B cell (primary cell): ENCODE measurements at regions not wholly inside any gene's neighbourhood (a gene's known extent, or its start where the extent isn't known, plus 50 kb on each side); places are given as distances from the start of the nearest gene placed in this dataset. TPM values are rescaled to one million over a fixed set of nuclear protein-coding genes. Genes with fewer than 3 reads are reported as not detected.

ENCODE experiments used
- ATAC-seq: fragments of 200-7000 bp; cut with Tn5 transposase; one replicate; pipeline ENCODE4 v1.10.0; 2021; ENCODE audit warnings: low read depth, mild to moderate bottlenecking, moderate number of reproducible peaks, moderate library complexity
- CTCF ChIA-PET: fragments of 350-600 bp; sonication (Branson Sonifier 250); formaldehyde crosslinking; loops from one replicate; lab custom pipeline; 2021; ENCODE audit warnings: antibody characterized with exemption, inconsistent platforms; lab: Charles Lee
- POLR2A ChIA-PET: fragments of 350-600 bp; sonication (Branson Sonifier 250); formaldehyde crosslinking; loops from one replicate; lab custom pipeline; 2021; ENCODE audit warnings: antibody characterized with exemption; lab: Charles Lee
- DNase-seq: peaks from one replicate; pipeline ENCODE4 v3.0.0; 2013
- H2AFZ ChIP-seq: 2 replicates; pipeline ENCODE4 v1.6.1; 2012; ENCODE audit warnings: mild to moderate bottlenecking, low read depth, low read length; ENCODE audit not compliant: insufficient read depth, poor library complexity, severe bottlenecking
- H3K27ac ChIP-seq, 2 donors: 1 replicate in 1 of 2; 2 replicates in 1 of 2; pipeline ENCODE4 v1.5.1; 2012 to 2013; ENCODE audit warnings: low read length in 2 of 2, mild to moderate bottlenecking in 2 of 2, moderate library complexity in 1 of 2
- H3K27me3 ChIP-seq, 4 experiments: fragments of 200-600 bp in 1 of 4; sonication (generic) in 1 of 4; replicated peaks in 1 of 4; 1 replicate in 2 of 4; 2 replicates in 2 of 4; pipeline versions ENCODE4 v1.6.1 to v1.7.0; 2013 to 2016; ENCODE audit warnings: low read length in 3 of 4, mild to moderate bottlenecking in 2 of 4, mixed read lengths in 1 of 4, moderate library complexity in 1 of 4; ENCODE audit not compliant: insufficient read depth in 4 of 4, control insufficient read depth in 3 of 4; ENCODE audit errors: control extremely low read depth in 1 of 4
- H3K36me3 ChIP-seq, 2 experiments: replicated peaks in 1 of 2; 1 replicate in 1 of 2; 2 replicates in 1 of 2; pipeline versions ENCODE4 v1.6.1 to v1.7.1; 2013; ENCODE audit warnings: low read length in 1 of 2; ENCODE audit not compliant: insufficient read depth in 2 of 2, control insufficient read depth in 1 of 2; ENCODE audit errors: control extremely low read depth in 1 of 2, extremely low read depth in 1 of 2
- H3K4me1 ChIP-seq, 2 donors: fragments of 200-600 bp in 1 of 2; sonication (generic) in 1 of 2; 1 replicate in 1 of 2; 2 replicates in 1 of 2; pipeline versions ENCODE4 v1.5.1 to v1.6.1; 2013 to 2017; ENCODE audit warnings: low read length in 2 of 2; ENCODE audit not compliant: control insufficient read depth in 2 of 2, insufficient read depth in 2 of 2
- H3K4me2 ChIP-seq: replicated peaks from 2 replicates; pipeline ENCODE3; 2012; ENCODE audit warnings: mild to moderate bottlenecking, low read depth, low read length; ENCODE audit not compliant: poor library complexity, severe bottlenecking
- H3K4me3 ChIP-seq, 5 experiments: fragments of 200-600 bp in 1 of 5; sonication (generic) in 1 of 5; 1 replicate in 3 of 5; 2 replicates in 2 of 5; pipeline versions ENCODE4 v1.5.1 to v1.7.0; 2011 to 2016; ENCODE audit warnings: low read length in 4 of 5, mild to moderate bottlenecking in 4 of 5, low read depth in 2 of 5, control low read depth in 1 of 5, moderate library complexity in 1 of 5; ENCODE audit not compliant: insufficient read depth in 1 of 5; ENCODE audit errors: control extremely low read depth in 1 of 5, extremely low read depth in 1 of 5
- H3K79me2 ChIP-seq: fragments of 200-600 bp; sonication (generic); one replicate; pipeline ENCODE4 v1.6.0; 2016; ENCODE audit warnings: low read length; ENCODE audit not compliant: control insufficient read depth, insufficient read depth
- H3K9ac ChIP-seq: fragments of 200-600 bp; sonication (generic); 2 replicates; pipeline ENCODE4 v1.6.1; 2017; ENCODE audit warnings: mild to moderate bottlenecking, low read length, moderate library complexity
- H3K9me3 ChIP-seq, 3 donors: one replicate each; pipeline versions ENCODE4 v1.6.1 to v1.7.1; 2013; ENCODE audit warnings: low read length in 2 of 3; ENCODE audit not compliant: control insufficient read depth in 2 of 3, insufficient read depth in 1 of 3; ENCODE audit errors: control extremely low read depth in 1 of 3
- H4K20me1 ChIP-seq: 2 replicates; pipeline ENCODE4 v1.6.0; 2012; ENCODE audit warnings: mild to moderate bottlenecking, low read length; ENCODE audit not compliant: insufficient read depth, control insufficient read depth, poor library complexity, severe bottlenecking
- H3K27ac Mint-ChIP-seq: one replicate; pipeline ENCODE4 v1.8.0; 2021; ENCODE audit warnings: mixed read lengths
- H3K27me3 Mint-ChIP-seq: one replicate; pipeline ENCODE4 v1.8.0; 2021; ENCODE audit warnings: mixed read lengths
- H3K4me1 Mint-ChIP-seq: one replicate; pipeline ENCODE4 v1.8.0; 2021; ENCODE audit warnings: mixed read lengths
- H3K4me3 Mint-ChIP-seq: one replicate; pipeline ENCODE4 v1.8.0; 2021; ENCODE audit warnings: mixed read lengths
- H3K9me3 Mint-ChIP-seq: one replicate; pipeline ENCODE4 v1.8.0; 2022; ENCODE audit warnings: mixed read lengths; ENCODE audit not compliant: insufficient read depth
- CTCF ChIP-seq: fragments of 200-600 bp; IDR thresholded peaks from one replicate; pipeline ENCODE4 v1.8.0; 2022; ENCODE audit warnings: antibody characterized with exemption, mild to moderate bottlenecking
- EZH2 ChIP-seq: IDR thresholded peaks from 2 replicates; pipeline ENCODE4 v1.6.1; 2012; ENCODE audit warnings: borderline replicate concordance, low read depth, mild to moderate bottlenecking, moderate library complexity, low read length; ENCODE audit not compliant: insufficient read depth, poor library complexity, severe bottlenecking
- WGBS: methylation state at CpG from one replicate; pipeline ENCODE4 v1.1.5; 2013; ENCODE audit warnings: missing lambda C conversion rate; ENCODE audit not compliant: insufficient coverage; 5-methylcytosine and 5-hydroxymethylcytosine counted together
- intact Hi-C: fragments of 100-400 bp; cut with micrococcal nuclease; formaldehyde crosslinking; loops from one replicate; pipeline ENCODE4 v1.10.0; 2022
- small RNA-seq: library from RNA; depleted of rRNA; stranded (forward); fragments of <200 nt; gene quantifications from one replicate; pipeline ENCODE3, GENCODE V24; 2012; ENCODE audit warnings: low replicate concordance, low read depth; ENCODE audit not compliant: insufficient read length

- H3K4me1 ChIP-seq, result no peaks in the 10 kb centered on the region
- H3K79me2 ChIP-seq, result no peaks in the 10 kb centered on the region
- no peak overlapping the region for H3K4me3 Mint-ChIP-seq
- H3K4me2 ChIP-seq, result no peak overlapping the region
- H3K27ac ChIP-seq, result no peak overlapping the region
- DNase-seq (no peak), ATAC-seq (no peak)
- POLR2A ChIA-PET, result no interaction called here
- no peaks in the 10 kb centered on the region for H3K27me3 ChIP-seq
- no peaks in the 10 kb centered on the region for H3K4me1 Mint-ChIP-seq
- 90% methylated on average over 9 of the region's 10 CpGs for WGBS
- H3K9me3 ChIP-seq, result no peaks in the 10 kb centered on the region
- CTCF ChIA-PET, result interaction anchor here (0.9 kb wide), 1 partner anchor 10 kb away, joined by 3 read pairs; no protein-coding TSS in a partner anchor
- intact Hi-C loops, result no loop called here
- H3K36me3 ChIP-seq, result no peaks in the 10 kb centered on the region
- H3K4me3 ChIP-seq, result no peak overlapping the region
- H2AFZ ChIP-seq, result no peak overlapping the region
- TF ChIP-seq EZH2 (no peak), CTCF (no peak)
- no peaks in the 10 kb centered on the region for H3K9me3 Mint-ChIP-seq
- peaks cover 3% of the 10 kb centered on the region for H3K27me3 Mint-ChIP-seq
- no peak overlapping the region for H3K9ac ChIP-seq
- no peak overlapping the region for H3K27ac Mint-ChIP-seq
- H4K20me1 ChIP-seq, result no peaks in the 10 kb centered on the region
These were observed 49.8 kb upstream of the COPS8 start for GRCh38 chr2:237035781-237036475.

Small RNAs in the stretch of these regions (small RNA-seq; reads per million reads assigned to genes)
- gene RNU6-1051P, result not detected
